Psoas muscle (tissue), 7 donors: ENCODE measurements at regions not wholly inside any gene's neighbourhood (a gene's known extent, or its start where the extent isn't known, plus 50 kb on each side); places are given as distances from the start of the nearest gene placed in this dataset.

Experiments
- ATAC-seq, 4 donors: fragments of 200-7000 bp; cut with Tn5 transposase; one replicate each; pipeline ENCODE4 v1.9.1; 2020; ENCODE audit warnings: moderate library complexity in 3 of 4, mild to moderate bottlenecking in 2 of 4
- DNase-seq, 2 donors: peaks; one replicate each; pipeline ENCODE4 v3.0.0-alpha.2; 2020
- H3K27ac ChIP-seq: fragments of 200-600 bp; one replicate; pipeline ENCODE4 v1.8.0; 2022
- H3K27me3 ChIP-seq, 3 donors: fragments of 200-600 bp in 1 of 3; one replicate each; pipeline versions ENCODE4 v1.6.1 to v1.8.0; 2013 to 2022; ENCODE audit warnings: low read length in 2 of 3, mild to moderate bottlenecking in 2 of 3, moderate library complexity in 1 of 3; ENCODE audit not compliant: insufficient read depth in 3 of 3
- H3K36me3 ChIP-seq, 2 donors: fragments of 200-600 bp in 1 of 2; one replicate each; pipeline versions ENCODE4 v1.6.1 to v1.8.0; 2013 to 2022; ENCODE audit warnings: low read depth in 1 of 2, mild to moderate bottlenecking in 1 of 2, moderate library complexity in 1 of 2; ENCODE audit not compliant: insufficient read depth in 1 of 2
- H3K4me1 ChIP-seq: fragments of 200-600 bp; one replicate; pipeline ENCODE4 v1.8.0; 2022
- H3K4me3 ChIP-seq: fragments of 200-600 bp; one replicate; pipeline ENCODE4 v1.8.0; 2022; ENCODE audit warnings: mild to moderate bottlenecking
- H3K9me3 ChIP-seq: fragments of 200-600 bp; one replicate; pipeline ENCODE4 v1.8.0; 2022
- WGBS, 3 donors: extraction: QIAGEN DNeasy Blood & Tissue Kit; methylation state at CpG; one replicate each; pipeline versions ENCODE4 v1.1.6 to v1.1.7; 2013; 5-methylcytosine and 5-hydroxymethylcytosine counted together
- intact Hi-C, 2 donors: fragments of 100-400 bp; cut with DNase I; formaldehyde crosslinking; loops; one replicate each; pipeline versions ENCODE4 v1.11.0 to v1.14.2; 2022
- TF ChIP-seq, protein P1 (sequence below): fragments of 200-600 bp; IDR thresholded peaks from one replicate; pipeline ENCODE4 v1.8.0; 2022; ENCODE audit warnings: antibody characterized with exemption
- donor health status: healthy with polysubstance abuse.
- donor health status: DM: no; HTN: no; CAD: no; lungs with moderate emphysema.
- donor health status: Bipolar disorder and iron deficiency.
- donor health status: healthy.
- donor health status: DM: yes; HTN: yes; CAD: no.
- donor health status: DM: no; HTN: no; CAD: no.
- donor health status: DM: yes; HTN: yes; CAD: no.

- ATAC-seq = no peak
- H3K36me3 ChIP-seq = no peaks in the 10 kb centered on the region
- intact Hi-C loops = no loop called here
- H3K27ac ChIP-seq = no peak overlapping the region
- no peaks in the 10 kb centered on the region for H3K4me1 ChIP-seq
- DNase-seq = no peak
- no peaks in the 10 kb centered on the region for H3K27me3 ChIP-seq
- H3K4me3 ChIP-seq = no peak overlapping the region
- TF ChIP-seq, protein P1, sequence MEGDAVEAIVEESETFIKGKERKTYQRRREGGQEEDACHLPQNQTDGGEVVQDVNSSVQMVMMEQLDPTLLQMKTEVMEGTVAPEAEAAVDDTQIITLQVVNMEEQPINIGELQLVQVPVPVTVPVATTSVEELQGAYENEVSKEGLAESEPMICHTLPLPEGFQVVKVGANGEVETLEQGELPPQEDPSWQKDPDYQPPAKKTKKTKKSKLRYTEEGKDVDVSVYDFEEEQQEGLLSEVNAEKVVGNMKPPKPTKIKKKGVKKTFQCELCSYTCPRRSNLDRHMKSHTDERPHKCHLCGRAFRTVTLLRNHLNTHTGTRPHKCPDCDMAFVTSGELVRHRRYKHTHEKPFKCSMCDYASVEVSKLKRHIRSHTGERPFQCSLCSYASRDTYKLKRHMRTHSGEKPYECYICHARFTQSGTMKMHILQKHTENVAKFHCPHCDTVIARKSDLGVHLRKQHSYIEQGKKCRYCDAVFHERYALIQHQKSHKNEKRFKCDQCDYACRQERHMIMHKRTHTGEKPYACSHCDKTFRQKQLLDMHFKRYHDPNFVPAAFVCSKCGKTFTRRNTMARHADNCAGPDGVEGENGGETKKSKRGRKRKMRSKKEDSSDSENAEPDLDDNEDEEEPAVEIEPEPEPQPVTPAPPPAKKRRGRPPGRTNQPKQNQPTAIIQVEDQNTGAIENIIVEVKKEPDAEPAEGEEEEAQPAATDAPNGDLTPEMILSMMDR = no peak
- H3K9me3 ChIP-seq = no peaks in the 10 kb centered on the region
Observed at GRCh38 chr1:221912230-221912629, 170.3 kb upstream of the DUSP10 start.

DNA sequence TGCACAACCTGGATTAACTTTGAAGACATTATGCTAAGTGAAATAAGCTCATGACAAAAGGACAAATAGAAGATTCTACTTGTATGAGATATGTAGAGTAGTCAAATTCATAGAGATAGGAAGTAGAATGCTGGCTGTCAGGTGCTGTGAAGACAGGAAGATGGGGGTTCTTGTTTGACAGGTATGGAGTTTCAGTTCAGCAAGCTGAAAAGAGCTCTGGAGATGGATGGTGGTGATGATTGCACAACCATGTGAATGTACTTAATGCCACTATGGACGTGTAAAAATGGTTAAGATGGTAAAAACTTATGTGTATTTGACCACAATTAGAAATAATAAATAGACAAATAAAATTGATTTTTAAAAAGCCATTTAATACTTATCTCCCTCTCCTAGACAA lies 169.8 kb upstream of the DUSP10 start:
- intact Hi-C loops = no loop called here
- Histone ChIP-seq H3K9me3 (no peaks in the 10 kb centered on the region), H3K4me1 (no peaks in the 10 kb centered on the region), H3K27me3 (no peaks in the 10 kb centered on the region), H3K27ac (no peak overlapping the region), H3K4me3 (no peak overlapping the region), H3K36me3 (no peaks in the 10 kb centered on the region)
- 79 to 91% (median 89%) methylated on average over 1 of the region's 1 CpG for WGBS, 3 donors
- DNase-seq (no peak), ATAC-seq (no peak)
- TF ChIP-seq, protein P1 = no peak

GRCh38 chr1:221910222-221910621 lies 168.3 kb upstream of the DUSP10 start:
- no peak overlapping the region for H3K4me3 ChIP-seq
- 60 to 63% (median 62%) methylated on average over 4 of the region's 4 CpGs for WGBS, 3 donors
- no peak for DNase-seq
- no peaks in the 10 kb centered on the region for H3K9me3 ChIP-seq
- no peaks in the 10 kb centered on the region for H3K36me3 ChIP-seq
- TF ChIP-seq, protein P1 = no peak
- H3K27me3 ChIP-seq = no peaks in the 10 kb centered on the region
- no peak overlapping the region for H3K27ac ChIP-seq
- H3K4me1 ChIP-seq = no peaks in the 10 kb centered on the region
- intact Hi-C loops = no loop called here
- no peak for ATAC-seq

- no peak for ATAC-seq
Observed at GRCh38 chr1:221908573-221908972, 166.7 kb upstream of the DUSP10 start.

More at GRCh38 chr1:221908573-221908972, 166.7 kb upstream of the DUSP10 start:
- TF ChIP-seq, protein P1 = no peak
- H3K36me3 ChIP-seq = no peaks in the 10 kb centered on the region
- H3K27ac ChIP-seq = no peak overlapping the region
- no peak overlapping the region for H3K4me3 ChIP-seq
- intact Hi-C loops = no loop called here
- H3K4me1 ChIP-seq = no peaks in the 10 kb centered on the region
- 93 to 96% (median 94%) methylated on average over 4 of the region's 4 CpGs for WGBS, 3 donors
- no peak for DNase-seq
- H3K27me3 ChIP-seq = no peaks in the 10 kb centered on the region
- H3K9me3 ChIP-seq = no peaks in the 10 kb centered on the region
